ENCODE measurements at regions not wholly inside any gene's neighbourhood (a gene's known extent, or its start where the extent isn't known, plus 50 kb on each side); places are given as distances from the start of the nearest gene placed in this dataset.
A peak's percentile ranks its signal among the peaks of the same experiment; 100 is the strongest.
"Not testable (repeated sequence)": the region's sequence is repeated elsewhere in the genome, so short reads cannot be mapped to it uniquely, and the experiment has no call there.

GRCh38 chr5:114054594-114054993 is 307.3 kb upstream of the KCNN2 start:
- DNase-seq (ENCODE audit: low spot score): no peak

- DNase-seq (ENCODE audit: low spot score): peak; percentile 29
These were observed 306.3 kb upstream of the KCNN2 start for GRCh38 chr5:114055318-114056184.

GRCh38 chr5:114056185-114056538 is 305.7 kb upstream of the KCNN2 start:
- no peak for DNase-seq (ENCODE audit: low spot score)

- no peak for DNase-seq (ENCODE audit: low spot score)
These were observed 301.0 kb upstream of the KCNN2 start for GRCh38 chr5:114060866-114061265.

GRCh38 chr5:114062932-114063867 is 298.7 kb upstream of the KCNN2 start:
- DNase-seq (ENCODE audit: low spot score): no peak

- DNase-seq (ENCODE audit: low spot score): no peak
These were observed 296.0 kb upstream of the KCNN2 start for GRCh38 chr5:114065912-114066311.

GRCh38 chr5:114070093-114070722 is 291.7 kb upstream of the KCNN2 start:
- DNase-seq (ENCODE audit: low spot score): no peak

GRCh38 chr5:114089259-114089658 is 272.6 kb upstream of the KCNN2 start:
- no peak for DNase-seq (ENCODE audit: low spot score)

- no peak for DNase-seq (ENCODE audit: low spot score)
These were observed 264.3 kb upstream of the KCNN2 start for GRCh38 chr5:114097570-114097969.

- DNase-seq (ENCODE audit: low spot score): no peak
These were observed 262.7 kb upstream of the KCNN2 start for GRCh38 chr5:114099161-114099560.

GRCh38 chr5:114101153-114101552 is 260.7 kb upstream of the KCNN2 start:
- peak; percentile 11 for DNase-seq (ENCODE audit: low spot score)

- DNase-seq (ENCODE audit: low spot score): no peak
These were observed 248.3 kb upstream of the KCNN2 start for GRCh38 chr5:114113604-114114003.

GRCh38 chr5:114116981-114117380 is 244.9 kb upstream of the KCNN2 start:
- DNase-seq (ENCODE audit: low spot score): no peak

- no peak for DNase-seq (ENCODE audit: low spot score)
These were observed 243.4 kb upstream of the KCNN2 start for GRCh38 chr5:114118511-114118910.

- DNase-seq (ENCODE audit: low spot score): no peak
These were observed 241.7 kb upstream of the KCNN2 start for GRCh38 chr5:114120166-114120565.

GRCh38 chr5:114122852-114123251 is 239.0 kb upstream of the KCNN2 start:
- DNase-seq (ENCODE audit: low spot score): no peak

- no peak for DNase-seq (ENCODE audit: low spot score)
These were observed 238.2 kb upstream of the KCNN2 start for GRCh38 chr5:114123654-114124053.

- no peak for DNase-seq (ENCODE audit: low spot score)
These were observed 215.5 kb upstream of the KCNN2 start for GRCh38 chr5:114146398-114146797.

GRCh38 chr5:114148253-114148652 is 213.6 kb upstream of the KCNN2 start:
- DNase-seq (ENCODE audit: low spot score): no peak

GRCh38 chr5:114148728-114149127 is 213.1 kb upstream of the KCNN2 start:
- not testable (repeated sequence) for DNase-seq (ENCODE audit: low spot score)

- DNase-seq (ENCODE audit: low spot score): no peak
These were observed 209.1 kb upstream of the KCNN2 start for GRCh38 chr5:114152656-114153360.

- DNase-seq (ENCODE audit: low spot score): no peak
These were observed 208.5 kb upstream of the KCNN2 start for GRCh38 chr5:114153392-114153791.
